ENCODE measurements at regions not wholly inside any gene's neighbourhood (a gene's known extent, or its start where the extent isn't known, plus 50 kb on each side); places are given as distances from the start of the nearest gene placed in this dataset.

DNA sequence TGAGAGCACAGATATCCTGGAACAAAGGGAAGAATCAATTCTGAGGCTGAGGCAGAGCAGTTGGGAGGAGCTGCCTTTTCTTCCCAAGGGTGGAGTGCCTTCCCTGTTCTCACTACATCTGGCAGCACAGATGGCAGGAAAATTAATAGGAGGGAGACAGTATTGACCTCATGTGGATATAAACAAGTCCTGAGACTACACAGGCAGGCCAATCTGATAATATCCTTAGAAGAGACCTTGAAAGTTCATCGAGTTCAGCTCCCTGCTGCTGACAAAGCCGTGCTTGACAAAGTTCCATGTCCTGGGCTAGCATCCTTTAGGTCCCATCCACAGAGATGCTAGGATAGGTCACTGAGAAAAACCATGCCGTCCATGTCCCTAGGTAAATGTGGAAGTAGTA lies 1451.5 kb downstream of the EFNB2 start:
- TF ChIP-seq POLR2AphosphoS5 (IDR thresholded peaks at IDR 0.05; ENCODE audit: insufficient read depth in 1 of 2, low read depth in 1 of 2) (no peak), CTCF (IDR thresholded peaks at IDR 0.05) (no peak)

Measured in vagina (tissue), 2 donors.